ENCODE measurements at regions not wholly inside any gene's neighbourhood (a gene's known extent, or its start where the extent isn't known, plus 50 kb on each side); places are given as distances from the start of the nearest gene placed in this dataset.

DNA sequence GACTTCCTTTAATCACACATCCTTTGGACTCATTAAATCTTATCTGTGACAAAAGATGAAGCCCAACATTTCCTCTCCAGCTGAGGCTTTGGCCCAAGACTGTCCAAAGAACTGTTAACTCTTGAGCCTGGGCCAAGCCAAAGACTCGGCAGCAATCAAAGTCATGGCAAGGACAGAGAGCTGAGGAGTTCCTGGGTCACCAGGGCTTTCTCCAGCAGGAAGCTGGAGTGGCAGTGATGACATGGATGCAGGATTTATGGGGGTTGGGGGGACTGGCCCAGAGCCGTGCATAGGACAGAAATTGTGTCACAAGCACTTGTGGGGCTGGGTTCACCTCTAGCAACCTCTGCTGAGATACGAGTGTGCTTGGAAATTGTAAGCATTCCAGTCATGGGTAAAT is 440.3 kb downstream of the PLK2 start:
- ChIA-PET CTCF (no interaction called here), POLR2A (no interaction called here)
- no peak for TF ChIP-seq CTCF (IDR thresholded peaks at IDR 0.05; ENCODE audit: low read depth, low read length)
- Histone ChIP-seq H3K27ac (ENCODE audit: low read depth, low read length) (no peak overlapping the region), H3K4me3 (ENCODE audit: low read depth, low read length) (no peak overlapping the region), H3K9me3 (ENCODE audit: control insufficient read depth, insufficient read depth, low read length) (no peaks in the 10 kb centered on the region), H3K27me3 (ENCODE audit: control insufficient read depth, insufficient read depth, low read length) (no peaks in the 10 kb centered on the region)
- DNase-seq (ENCODE audit: low read depth, low spot score) = no peak

- POLR2A ChIA-PET = no interaction called here
- Histone ChIP-seq H3K27ac (ENCODE audit: low read depth, low read length) (no peak overlapping the region), H3K9me3 (ENCODE audit: control insufficient read depth, insufficient read depth, low read length) (no peaks in the 10 kb centered on the region), H3K27me3 (ENCODE audit: control insufficient read depth, insufficient read depth, low read length) (no peaks in the 10 kb centered on the region), H3K4me3 (ENCODE audit: low read depth, low read length) (no peak overlapping the region)
- DNase-seq (ENCODE audit: low read depth, low spot score) = no peak
- CTCF ChIA-PET = no interaction called here
- TF ChIP-seq CTCF (IDR thresholded peaks at IDR 0.05; ENCODE audit: low read depth, low read length) = no peak
Observed at GRCh38 chr5:58018016-58018415, 441.9 kb downstream of the PLK2 start.

- TF ChIP-seq CTCF (IDR thresholded peaks at IDR 0.05; ENCODE audit: low read depth, low read length) = no peak
- no peak for DNase-seq (ENCODE audit: low read depth, low spot score)
- CTCF ChIA-PET = interaction anchor here (1.0 kb wide), 1 partner anchor 238 kb away, joined by 3 read pairs; no protein-coding TSS in a partner anchor
- no peak overlapping the region for H3K27ac ChIP-seq (ENCODE audit: low read depth, low read length)
- POLR2A ChIA-PET = interaction anchor here (0.5 kb wide), 1 partner anchor 1580 kb away, joined by 4 read pairs; no protein-coding TSS in a partner anchor
- no peak overlapping the region for H3K4me3 ChIP-seq (ENCODE audit: low read depth, low read length)
- no peaks in the 10 kb centered on the region for H3K27me3 ChIP-seq (ENCODE audit: control insufficient read depth, insufficient read depth, low read length)
- H3K9me3 ChIP-seq (ENCODE audit: control insufficient read depth, insufficient read depth, low read length) = no peaks in the 10 kb centered on the region
Observed at GRCh38 chr5:58016877-58017276, 443.0 kb downstream of the PLK2 start.

DNA sequence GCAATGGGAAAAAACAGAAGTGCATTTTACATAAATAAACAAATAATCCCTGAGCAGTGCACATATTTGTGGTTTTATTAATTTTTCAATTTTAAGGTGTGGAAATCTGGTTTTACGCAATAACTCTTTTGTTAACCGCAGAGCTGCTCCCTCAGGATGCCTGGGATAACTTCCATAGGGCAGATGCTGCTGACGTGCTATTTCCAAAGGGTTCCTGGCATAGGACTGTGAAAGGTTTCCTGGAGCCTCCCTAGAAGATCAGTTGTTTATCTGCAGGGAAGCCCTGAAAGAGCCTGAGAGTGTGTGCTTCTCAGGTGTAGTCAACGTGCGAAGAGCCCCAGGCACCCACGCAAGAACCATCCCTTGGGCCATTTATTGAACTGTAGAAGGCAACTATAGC is 443.5 kb downstream of the PLK2 start:
- no peak for TF ChIP-seq CTCF (IDR thresholded peaks at IDR 0.05; ENCODE audit: low read depth, low read length)
- no peak overlapping the region for H3K27ac ChIP-seq (ENCODE audit: low read depth, low read length)
- ChIA-PET POLR2A (no interaction called here), CTCF (interaction anchor here (1.0 kb wide), 1 partner anchor 238 kb away, joined by 3 read pairs; no protein-coding TSS in a partner anchor)
- no peak overlapping the region for H3K4me3 ChIP-seq (ENCODE audit: low read depth, low read length)
- no peak for DNase-seq (ENCODE audit: low read depth, low spot score)
- H3K27me3 ChIP-seq (ENCODE audit: control insufficient read depth, insufficient read depth, low read length) = no peaks in the 10 kb centered on the region
- H3K9me3 ChIP-seq (ENCODE audit: control insufficient read depth, insufficient read depth, low read length) = no peaks in the 10 kb centered on the region

GRCh38 chr5:58015175-58015574 is 444.7 kb downstream of the PLK2 start:
- CTCF ChIA-PET = no interaction called here

More at GRCh38 chr5:58015175-58015574, 444.7 kb downstream of the PLK2 start:
- POLR2A ChIA-PET = no interaction called here
- no peak overlapping the region for H3K27ac ChIP-seq (ENCODE audit: low read depth, low read length)
- no peak overlapping the region for H3K4me3 ChIP-seq (ENCODE audit: low read depth, low read length)
- DNase-seq (ENCODE audit: low read depth, low spot score) = no peak
- no peak for TF ChIP-seq CTCF (IDR thresholded peaks at IDR 0.05; ENCODE audit: low read depth, low read length)
- no peaks in the 10 kb centered on the region for H3K9me3 ChIP-seq (ENCODE audit: control insufficient read depth, insufficient read depth, low read length)
- no peaks in the 10 kb centered on the region for H3K27me3 ChIP-seq (ENCODE audit: control insufficient read depth, insufficient read depth, low read length)
